Heart left ventricle (tissue), 16 donors: ENCODE measurements at regions not wholly inside any gene's neighbourhood (a gene's known extent, or its start where the extent isn't known, plus 50 kb on each side); places are given as distances from the start of the nearest gene placed in this dataset.

Source experiments
- ATAC-seq, 4 donors: fragments of 200-7000 bp; cut with Tn5 transposase; one replicate each; pipeline ENCODE4 v1.9.1; 2020 to 2022; ENCODE audit warnings: moderate library complexity in 4 of 4, mild to moderate bottlenecking in 3 of 4, moderate number of reproducible peaks in 1 of 4
- DNase-seq, 5 donors: peaks; one replicate each; pipeline ENCODE4 v3.0.0-alpha.2; 2020
- H3K27ac ChIP-seq, 12 donors: fragments of 200-600 bp; sonication (generic) in 4 of 12; one replicate each; pipeline versions ENCODE4 v1.5.0 to v1.8.0; 2016 to 2022; ENCODE audit warnings: mild to moderate bottlenecking in 2 of 12
- H3K27me3 ChIP-seq, 9 donors: fragments of 200-600 bp; sonication (generic) in 2 of 9; one replicate each; pipeline versions ENCODE4 v1.5.1 to v1.8.0; 2016 to 2022; ENCODE audit warnings: mild to moderate bottlenecking in 3 of 9
- H3K36me3 ChIP-seq, 9 donors: fragments of 200-600 bp; sonication (generic) in 2 of 9; one replicate each; pipeline versions ENCODE4 v1.5.0 to v1.8.0; 2018 to 2022; ENCODE audit warnings: mild to moderate bottlenecking in 2 of 9
- H3K4me1 ChIP-seq, 12 donors: fragments of 200-600 bp; sonication (generic) in 4 of 12; one replicate each; pipeline versions ENCODE4 v1.5.0 to v1.8.0; 2016 to 2022; ENCODE audit warnings: mild to moderate bottlenecking in 3 of 12
- H3K4me3 ChIP-seq, 12 donors: fragments of 200-600 bp; sonication (generic) in 4 of 12; one replicate each; pipeline versions ENCODE4 v1.5.0 to v1.8.0; 2017 to 2022; ENCODE audit warnings: mild to moderate bottlenecking in 9 of 12, moderate library complexity in 4 of 12
- H3K9me3 ChIP-seq, 12 donors: fragments of 200-600 bp; sonication (generic) in 4 of 12; one replicate each; pipeline versions ENCODE4 v1.5.0 to v1.8.0; 2016 to 2022; ENCODE audit warnings: mild to moderate bottlenecking in 1 of 12
- POLR2A ChIP-seq, 2 donors: fragments of 450-650 bp; IDR thresholded peaks; one replicate each; pipeline ENCODE4 v1.6.1; 2017; ENCODE audit warnings: antibody characterized with exemption in 2 of 2, mild to moderate bottlenecking in 2 of 2, moderate library complexity in 2 of 2
- WGBS, 4 donors: extraction: QIAGEN DNeasy Blood & Tissue Kit in 2 of 4; methylation state at CpG; one replicate each; pipeline versions ENCODE4 v1.1.5 to v1.1.7; 2013 to 2018; 5-methylcytosine and 5-hydroxymethylcytosine counted together
- intact Hi-C, 10 donors: fragments of 100-400 bp; cut with DNase I; formaldehyde crosslinking; loops; one replicate each; pipeline versions ENCODE4 v1.11.1 to v1.14.2; 2022
- TF ChIP-seq, protein P1 (sequence below), 12 donors: fragments of 200-600 bp; sonication (generic) in 4 of 12; IDR thresholded peaks; one replicate each; pipeline versions ENCODE4 v1.5.0 to v1.8.0; 2018 to 2022; ENCODE audit warnings: antibody characterized with exemption in 12 of 12, mild to moderate bottlenecking in 5 of 12
- donor health status: ischemic (EF 13 %, LVEDD 7.1; RV severe dilation, severe dysfunction).
- donor health status: healthy with polysubstance abuse.
- donor health status: DM: no; HTN: yes; CAD: no.
- donor health status: DM: no; HTN: no; CAD: no.
- donor health status: ischemic (EF 25% LVEDD 6.9; RV normal size, moderate dysfunction).
- donor health status: ischemic (EF 25% LVEDD 5.7; RV mildly dilated, moderate dysfunction).
- donor health status: healthy.
- donor health status: DM: yes; HTN: yes; CAD: no.
- donor health status: ischemic (EF 35%, LVEDD 5.7; RV mildly dilated, moderate dysfunction).
- donor health status: nonischemic (EF 11% LVEDD 7.7; RV severe dilation, severe dysfunction).
- donor health status: DM: yes; HTN: yes; CAD: no.
- donor health status: PGD.
- donor health status: ischemic (EF 29% LVEDD 5.4; RV normal size, mild dysfunction).
- donor health status: nonischemic (EF 23%, LVEDD 6.1; RV moderate dilation, normal function).

- no peak for DNase-seq
- ATAC-seq, result no peak
- no peaks in the 10 kb centered on the region for H3K27me3 ChIP-seq
- intact Hi-C loops, result no loop called here
- H3K9me3 ChIP-seq, result peaks cover 0 to 42% (median 7%) of the 10 kb centered on the region in 12 donors
- H3K4me3 ChIP-seq, result no peak overlapping the region
- no peak overlapping the region for H3K27ac ChIP-seq
- no peak for TF ChIP-seq POLR2A (IDR thresholded peaks at IDR 0.05)
- TF ChIP-seq, protein P1, sequence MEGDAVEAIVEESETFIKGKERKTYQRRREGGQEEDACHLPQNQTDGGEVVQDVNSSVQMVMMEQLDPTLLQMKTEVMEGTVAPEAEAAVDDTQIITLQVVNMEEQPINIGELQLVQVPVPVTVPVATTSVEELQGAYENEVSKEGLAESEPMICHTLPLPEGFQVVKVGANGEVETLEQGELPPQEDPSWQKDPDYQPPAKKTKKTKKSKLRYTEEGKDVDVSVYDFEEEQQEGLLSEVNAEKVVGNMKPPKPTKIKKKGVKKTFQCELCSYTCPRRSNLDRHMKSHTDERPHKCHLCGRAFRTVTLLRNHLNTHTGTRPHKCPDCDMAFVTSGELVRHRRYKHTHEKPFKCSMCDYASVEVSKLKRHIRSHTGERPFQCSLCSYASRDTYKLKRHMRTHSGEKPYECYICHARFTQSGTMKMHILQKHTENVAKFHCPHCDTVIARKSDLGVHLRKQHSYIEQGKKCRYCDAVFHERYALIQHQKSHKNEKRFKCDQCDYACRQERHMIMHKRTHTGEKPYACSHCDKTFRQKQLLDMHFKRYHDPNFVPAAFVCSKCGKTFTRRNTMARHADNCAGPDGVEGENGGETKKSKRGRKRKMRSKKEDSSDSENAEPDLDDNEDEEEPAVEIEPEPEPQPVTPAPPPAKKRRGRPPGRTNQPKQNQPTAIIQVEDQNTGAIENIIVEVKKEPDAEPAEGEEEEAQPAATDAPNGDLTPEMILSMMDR (IDR thresholded peaks at IDR 0.05), result no peak
- H3K4me1 ChIP-seq, result no peaks in the 10 kb centered on the region
- 76 to 85% (median 79%) methylated on average over 2 of the region's 2 CpGs for WGBS, 4 donors
- no peaks in the 10 kb centered on the region for H3K36me3 ChIP-seq
Observed at GRCh38 chr9:93786204-93786603, 169.0 kb downstream of the BARX1 start.

- peaks cover 0 to 5% (median 0%) of the 10 kb centered on the region in 9 donors for H3K27me3 ChIP-seq
- H3K4me1 ChIP-seq, result no peaks in the 10 kb centered on the region
- H3K4me3 ChIP-seq, result no peak overlapping the region
- no peaks in the 10 kb centered on the region for H3K36me3 ChIP-seq
- no peaks in the 10 kb centered on the region for H3K9me3 ChIP-seq
- DNase-seq, result no peak
- 88 to 95% (median 89%) methylated on average over 10 to 11 of the region's 11 CpGs for WGBS, 4 donors
- H3K27ac ChIP-seq, result no peak overlapping the region
- ATAC-seq, result no peak
- TF ChIP-seq, protein P1 (IDR thresholded peaks at IDR 0.05), result no peak
- TF ChIP-seq POLR2A (IDR thresholded peaks at IDR 0.05), result no peak
- intact Hi-C loops, result no loop called here
Observed at GRCh38 chr9:93776873-93777272, 178.3 kb downstream of the BARX1 start.

- Histone ChIP-seq H3K4me1 (no peaks in the 10 kb centered on the region), H3K27ac (no peak overlapping the region), H3K27me3 (peaks cover 0 to 5% (median 0%) of the 10 kb centered on the region in 9 donors), H3K36me3 (no peaks in the 10 kb centered on the region), H3K9me3 (peaks cover 0 to 5% (median 0%) of the 10 kb centered on the region in 12 donors), H3K4me3 (no peak overlapping the region)
- ATAC-seq, result no peak
- DNase-seq, result no peak
- WGBS, 4 donors, result 55 to 71% (median 60%) methylated on average over 1 of the region's 1 CpG
- intact Hi-C loops, result no loop called here
- no peak for TF ChIP-seq POLR2A (IDR thresholded peaks at IDR 0.05)
- TF ChIP-seq, protein P1 (IDR thresholded peaks at IDR 0.05), result no peak
Observed at GRCh38 chr9:93776256-93776655, 178.9 kb downstream of the BARX1 start.

DNA sequence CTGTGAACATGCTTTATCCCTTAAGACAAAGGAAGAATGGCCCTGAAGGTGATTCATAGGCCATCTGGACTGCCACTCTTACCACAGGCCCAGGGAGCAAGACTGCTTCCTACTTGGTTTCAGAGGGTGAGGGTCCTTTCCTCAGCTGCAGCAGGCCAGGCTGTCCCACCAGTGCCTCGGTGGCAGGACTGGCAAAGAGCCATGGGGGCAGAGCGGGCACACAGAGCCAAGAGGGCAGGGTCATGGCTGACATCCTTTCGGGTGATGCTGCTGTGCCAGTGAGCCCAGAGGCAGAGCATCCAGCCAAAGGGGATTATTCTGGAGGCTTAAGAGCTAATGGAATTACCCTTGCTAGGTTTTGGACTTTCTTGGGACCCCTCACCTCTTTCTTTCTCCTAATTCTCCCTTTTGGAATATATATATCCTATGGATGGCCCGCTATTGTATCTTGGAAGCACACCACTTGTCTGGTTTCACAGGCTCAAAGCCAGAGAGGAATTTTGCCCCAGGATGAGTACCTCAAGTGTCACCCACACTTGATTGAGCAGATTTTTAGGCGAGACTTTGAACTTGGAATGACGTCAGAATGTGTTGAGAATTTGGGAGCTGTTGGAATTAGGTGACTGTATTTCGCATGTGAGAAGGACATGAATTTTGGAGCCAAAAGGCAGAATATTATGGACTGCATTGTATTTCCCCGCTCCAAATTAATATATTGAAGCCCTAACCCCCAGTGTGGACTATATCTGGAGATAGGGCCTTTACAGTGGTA, 180.6 kb downstream of the BARX1 start:
- peaks cover 0 to 5% (median 0%) of the 10 kb centered on the region in 9 donors for H3K27me3 ChIP-seq
- H3K9me3 ChIP-seq, result peaks cover 0 to 10% (median 0%) of the 10 kb centered on the region in 12 donors
- no peak overlapping the region for H3K27ac ChIP-seq
- ATAC-seq (no peak), DNase-seq (no peak)
- no peaks in the 10 kb centered on the region for H3K36me3 ChIP-seq
- TF ChIP-seq POLR2A (IDR thresholded peaks at IDR 0.05), result no peak
- TF ChIP-seq, protein P1 (IDR thresholded peaks at IDR 0.05), result no peak
- intact Hi-C loops, result no loop called here
- H3K4me1 ChIP-seq, result no peaks in the 10 kb centered on the region
- WGBS, 4 donors, result 84 to 93% (median 85%) methylated on average over 8 of the region's 8 CpGs
- no peak overlapping the region for H3K4me3 ChIP-seq
